ENCODE measurements at regions not wholly inside any gene's neighbourhood (a gene's known extent, or its start where the extent isn't known, plus 50 kb on each side); places are given as distances from the start of the nearest gene placed in this dataset.

GRCh38 chr5:96155147-96155546 lies 193.5 kb upstream of the ELL2 start (continued):
- TF ChIP-seq STAT6 (CRISPR knock-in tag; conservative IDR thresholded peaks at IDR 0.05; ENCODE audit: low read depth) (no peak), TCF7 (CRISPR knock-in tag; IDR thresholded peaks at IDR 0.05; ENCODE audit: low read depth) (no peak), ATF2 (CRISPR knock-in tag; IDR thresholded peaks at IDR 0.05; ENCODE audit: borderline replicate concordance, low read depth) (no peak), E2F4 (CRISPR knock-in tag; IDR thresholded peaks at IDR 0.05; ENCODE audit: borderline replicate concordance, low read depth) (no peak), ERG (CRISPR knock-in tag; IDR thresholded peaks at IDR 0.05) (no peak), PRRX2 (CRISPR knock-in tag; IDR thresholded peaks at IDR 0.05) (no peak), ZNF281 (CRISPR knock-in tag; IDR thresholded peaks at IDR 0.05) (no peak), FOXP1 (CRISPR knock-in tag; IDR thresholded peaks at IDR 0.05; ENCODE audit: borderline replicate concordance) (no peak)

- Mint-ChIP-seq H3K27ac (no peak overlapping the region), H3K4me3 (no peak overlapping the region), H3K9me3 (no peaks in the 10 kb centered on the region), H3K4me1 (peaks cover 33% of the 10 kb centered on the region), H3K36me3 (no peaks in the 10 kb centered on the region), H3K27me3 (ENCODE audit: low read depth) (no peaks in the 10 kb centered on the region)
- CTCF ChIA-PET: no interaction called here
- POLR2A ChIA-PET: no interaction called here
- ATAC-seq: no peak
- TF ChIP-seq MXD4 (CRISPR knock-in tag; IDR thresholded peaks at IDR 0.05; ENCODE audit: borderline replicate concordance): no peak
- DNase-seq (ENCODE audit: low spot score): no peak
Observed at GRCh38 chr5:96151891-96152290, 190.2 kb upstream of the ELL2 start.

GRCh38 chr5:96150007-96150406 lies 188.4 kb upstream of the ELL2 start:
- ATAC-seq: no peak
- ChIA-PET CTCF (no interaction called here), POLR2A (no interaction called here)
- peaks cover 42% of the 10 kb centered on the region for H3K4me1 Mint-ChIP-seq
- H3K36me3 Mint-ChIP-seq: no peaks in the 10 kb centered on the region
- no peaks in the 10 kb centered on the region for H3K27me3 Mint-ChIP-seq (ENCODE audit: low read depth)
- no peak overlapping the region for H3K27ac Mint-ChIP-seq
- no peaks in the 10 kb centered on the region for H3K9me3 Mint-ChIP-seq
- DNase-seq (ENCODE audit: low spot score): no peak
- no peak overlapping the region for H3K4me3 Mint-ChIP-seq
- TF ChIP-seq IRF1 (CRISPR knock-in tag; IDR thresholded peaks at IDR 0.05) (no peak), FOXJ3 (CRISPR knock-in tag; IDR thresholded peaks at IDR 0.05; ENCODE audit: borderline replicate concordance) (no peak), SMAD4 (CRISPR knock-in tag; IDR thresholded peaks at IDR 0.05) (no peak), ZNF416 (CRISPR knock-in tag; IDR thresholded peaks at IDR 0.05) (no peak), PRRX2 (CRISPR knock-in tag; IDR thresholded peaks at IDR 0.05) (no peak), ZNF532 (CRISPR knock-in tag; IDR thresholded peaks at IDR 0.05; ENCODE audit: borderline replicate concordance) (no peak), SOX15 (CRISPR knock-in tag; IDR thresholded peaks at IDR 0.05) (no peak), ZNF512 (CRISPR knock-in tag; IDR thresholded peaks at IDR 0.05; ENCODE audit: borderline replicate concordance) (no peak), ZNF121 (CRISPR knock-in tag; IDR thresholded peaks at IDR 0.05) (no peak)
